ENCODE measurements at regions not wholly inside any gene's neighbourhood (a gene's known extent, or its start where the extent isn't known, plus 50 kb on each side); places are given as distances from the start of the nearest gene placed in this dataset.

DNA sequence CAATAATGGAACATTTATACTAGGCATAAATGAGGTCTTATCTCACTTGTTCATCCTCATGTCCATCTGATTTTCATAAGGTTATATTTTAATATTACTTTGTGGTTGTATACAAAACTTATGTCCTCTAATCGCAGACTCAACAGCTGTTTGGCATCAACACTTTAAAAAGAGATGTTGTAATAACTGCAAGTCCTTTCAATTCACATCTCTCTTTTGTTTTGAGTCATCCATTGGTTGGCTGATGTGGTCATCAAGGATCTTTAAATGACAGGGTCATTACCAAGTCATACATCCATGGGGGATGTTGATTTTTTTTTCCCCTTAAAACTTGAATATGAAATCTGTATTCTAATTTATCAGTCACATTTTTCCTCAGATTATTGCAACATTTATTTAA is 299.4 kb upstream of the NRSN1 start:
- WGBS, 4 donors = 49 to 83% (median 76%) methylated on average over 1 of the region's 1 CpG
- Histone ChIP-seq H3K27me3 (no peaks in the 10 kb centered on the region), H3K4me3 (no peak overlapping the region), H3K4me1 (replicated peaks in 1 of 2) (no peaks in the 10 kb centered on the region), H3K9me3 (replicated peaks in 1 of 3) (no peaks in the 10 kb centered on the region), H3K27ac (no peak overlapping the region), H3K36me3 (replicated peaks in 1 of 2) (no peaks in the 10 kb centered on the region)
- TF ChIP-seq, protein P1, sequence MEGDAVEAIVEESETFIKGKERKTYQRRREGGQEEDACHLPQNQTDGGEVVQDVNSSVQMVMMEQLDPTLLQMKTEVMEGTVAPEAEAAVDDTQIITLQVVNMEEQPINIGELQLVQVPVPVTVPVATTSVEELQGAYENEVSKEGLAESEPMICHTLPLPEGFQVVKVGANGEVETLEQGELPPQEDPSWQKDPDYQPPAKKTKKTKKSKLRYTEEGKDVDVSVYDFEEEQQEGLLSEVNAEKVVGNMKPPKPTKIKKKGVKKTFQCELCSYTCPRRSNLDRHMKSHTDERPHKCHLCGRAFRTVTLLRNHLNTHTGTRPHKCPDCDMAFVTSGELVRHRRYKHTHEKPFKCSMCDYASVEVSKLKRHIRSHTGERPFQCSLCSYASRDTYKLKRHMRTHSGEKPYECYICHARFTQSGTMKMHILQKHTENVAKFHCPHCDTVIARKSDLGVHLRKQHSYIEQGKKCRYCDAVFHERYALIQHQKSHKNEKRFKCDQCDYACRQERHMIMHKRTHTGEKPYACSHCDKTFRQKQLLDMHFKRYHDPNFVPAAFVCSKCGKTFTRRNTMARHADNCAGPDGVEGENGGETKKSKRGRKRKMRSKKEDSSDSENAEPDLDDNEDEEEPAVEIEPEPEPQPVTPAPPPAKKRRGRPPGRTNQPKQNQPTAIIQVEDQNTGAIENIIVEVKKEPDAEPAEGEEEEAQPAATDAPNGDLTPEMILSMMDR (IDR thresholded peaks at IDR 0.05) = no peak
- TF ChIP-seq POLR2A (IDR thresholded peaks at IDR 0.05) = no peak
- intact Hi-C loops (cut with DNase I) = no loop called here
- DNase-seq = no peak

DNA sequence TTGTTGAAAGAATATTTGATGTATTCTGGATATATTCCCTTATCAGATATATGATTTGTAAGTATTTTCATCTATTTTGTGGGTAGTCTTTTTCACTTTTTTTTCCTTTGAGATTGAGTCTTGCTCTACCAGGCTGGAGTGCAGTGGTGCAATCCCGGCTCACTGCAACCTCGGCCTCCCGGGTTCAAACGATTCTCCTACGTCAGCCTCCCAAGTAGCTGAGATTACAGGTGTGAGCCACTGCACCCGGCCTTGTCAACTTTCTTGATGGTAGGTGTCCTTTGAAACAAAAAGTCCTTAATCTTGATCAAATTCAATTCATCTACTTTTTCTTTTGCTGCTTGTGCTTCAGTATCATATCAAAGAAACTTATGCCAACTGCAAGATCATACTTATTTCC is 297.2 kb upstream of the NRSN1 start:
- H3K27ac ChIP-seq = no peak overlapping the region
- WGBS, 4 donors = 87 to 93% (median 91%) methylated on average over 6 of the region's 6 CpGs
- no peaks in the 10 kb centered on the region for H3K36me3 ChIP-seq (replicated peaks in 1 of 2)
- H3K4me1 ChIP-seq (replicated peaks in 1 of 2) = no peaks in the 10 kb centered on the region
- DNase-seq = no peak
- H3K4me3 ChIP-seq = no peak overlapping the region
- H3K27me3 ChIP-seq = no peaks in the 10 kb centered on the region
- TF ChIP-seq POLR2A (IDR thresholded peaks at IDR 0.05) = no peak
- TF ChIP-seq, protein P1 (IDR thresholded peaks at IDR 0.05) = no peak
- intact Hi-C loops (cut with DNase I) = no loop called here
- no peaks in the 10 kb centered on the region for H3K9me3 ChIP-seq (replicated peaks in 1 of 3)

DNA sequence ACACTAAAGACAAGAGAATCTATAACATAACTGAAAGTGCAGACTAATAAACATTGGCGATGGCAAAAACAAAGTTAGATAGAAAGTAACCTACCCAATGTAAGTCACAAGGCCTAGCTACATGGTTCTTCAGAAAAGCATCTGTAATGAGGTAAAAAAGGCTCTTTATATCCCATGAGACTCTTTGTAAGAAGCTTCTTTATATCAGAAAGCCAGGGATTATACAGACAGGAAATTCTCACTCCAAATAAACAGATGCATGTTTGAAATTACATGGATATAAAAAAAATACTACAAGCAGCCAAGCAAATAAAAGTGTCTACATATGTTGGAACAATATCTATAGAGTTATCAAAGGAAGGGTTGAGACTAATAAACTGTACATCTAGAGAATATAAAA is 284.9 kb upstream of the NRSN1 start:
- Histone ChIP-seq H3K27ac (no peak overlapping the region), H3K36me3 (replicated peaks in 1 of 2) (no peaks in the 10 kb centered on the region), H3K27me3 (no peaks in the 10 kb centered on the region), H3K9me3 (replicated peaks in 1 of 3) (no peaks in the 10 kb centered on the region), H3K4me3 (no peak overlapping the region), H3K4me1 (replicated peaks in 1 of 2) (no peaks in the 10 kb centered on the region)
- WGBS, 4 donors = 73 to 88% (median 78%) methylated on average over 1 of the region's 1 CpG
- no peak for DNase-seq
- TF ChIP-seq POLR2A (IDR thresholded peaks at IDR 0.05) = no peak
- TF ChIP-seq, protein P1 (IDR thresholded peaks at IDR 0.05) = no peak
- intact Hi-C loops (cut with DNase I) = no loop called here

DNA sequence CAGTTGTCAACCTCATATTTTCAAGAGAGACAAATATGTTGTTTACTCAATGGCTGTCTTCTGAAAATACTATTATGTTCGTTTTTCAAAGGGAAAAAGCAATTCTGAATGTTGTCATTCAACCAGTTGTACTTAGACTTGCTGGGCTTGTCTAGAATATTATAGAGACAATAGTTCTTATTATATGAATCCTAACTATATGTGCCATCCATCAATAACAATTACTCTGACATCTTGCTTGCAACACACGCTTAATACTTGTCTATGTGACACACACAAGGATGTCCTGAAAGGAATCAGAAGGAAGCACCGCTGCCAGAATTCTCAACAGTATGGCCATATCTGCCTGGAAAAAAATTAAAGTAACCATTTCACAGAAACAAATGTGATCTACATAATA is 283.3 kb upstream of the NRSN1 start:
- Histone ChIP-seq H3K9me3 (replicated peaks in 1 of 3) (no peaks in the 10 kb centered on the region), H3K4me1 (replicated peaks in 1 of 2) (no peaks in the 10 kb centered on the region), H3K27ac (no peak overlapping the region), H3K4me3 (no peak overlapping the region), H3K27me3 (no peaks in the 10 kb centered on the region), H3K36me3 (replicated peaks in 1 of 2) (no peaks in the 10 kb centered on the region)
- no peak for DNase-seq
- WGBS, 4 donors = 62 to 75% (median 67%) methylated on average over 3 of the region's 3 CpGs
- intact Hi-C loops (cut with DNase I) = no loop called here
- TF ChIP-seq, protein P1 (IDR thresholded peaks at IDR 0.05) = no peak
- no peak for TF ChIP-seq POLR2A (IDR thresholded peaks at IDR 0.05)
